Activated T-helper 2 cell treated with anti-CD3 and anti-CD28 coated beads, Interferon-gamma antibody, Interleukin-2, Interleukin-4, amounts not matched to agents 10 μg/mL and 5 μg/mL and 100 μg/mL, durations not matched to agents 14 hours and 24 hours and 36 hours (primary cell): ENCODE measurements at regions not wholly inside any gene's neighbourhood (a gene's known extent, or its start where the extent isn't known, plus 50 kb on each side); places are given as distances from the start of the nearest gene placed in this dataset.
"Not testable (repeated sequence)": the region's sequence is repeated elsewhere in the genome, so short reads cannot be mapped to it uniquely, and the experiment has no call there.

Source experiments
- DNase-seq: peaks from one replicate; pipeline ENCODE4 v3.0.0; 2021; ENCODE audit warnings: low spot score
- H3K27ac Mint-ChIP-seq: one replicate; pipeline ENCODE4 v1.8.0; 2021; ENCODE audit warnings: mixed read lengths
- H3K27me3 Mint-ChIP-seq: one replicate; pipeline ENCODE4 v1.8.0; 2021; ENCODE audit warnings: low read depth, mixed read lengths
- H3K36me3 Mint-ChIP-seq: one replicate; pipeline ENCODE4 v1.8.0; 2021; ENCODE audit warnings: low read depth, mixed read lengths
- H3K4me1 Mint-ChIP-seq: one replicate; pipeline ENCODE4 v1.8.0; 2021; ENCODE audit warnings: low read depth, mixed read lengths
- H3K4me3 Mint-ChIP-seq: one replicate; pipeline ENCODE4 v1.8.0; 2021; ENCODE audit warnings: low read depth, mild to moderate bottlenecking, moderate library complexity, mixed read lengths
- H3K9me3 Mint-ChIP-seq: one replicate; pipeline ENCODE4 v1.8.0; 2021; ENCODE audit warnings: mixed read lengths
- intact Hi-C: fragments of 100-400 bp; cut with micrococcal nuclease; formaldehyde crosslinking; loops from one replicate; pipeline ENCODE4 v1.15.1; 2023

GRCh38 chr5:101393795-101394450, 490.8 kb upstream of the ST8SIA4 start:
- H3K27ac Mint-ChIP-seq = no peak overlapping the region
- intact Hi-C loops = no loop called here
- no peaks in the 10 kb centered on the region for H3K36me3 Mint-ChIP-seq
- H3K27me3 Mint-ChIP-seq = no peaks in the 10 kb centered on the region
- no peak overlapping the region for H3K4me3 Mint-ChIP-seq
- no peak for DNase-seq
- H3K4me1 Mint-ChIP-seq = no peaks in the 10 kb centered on the region
- no peaks in the 10 kb centered on the region for H3K9me3 Mint-ChIP-seq

DNA sequence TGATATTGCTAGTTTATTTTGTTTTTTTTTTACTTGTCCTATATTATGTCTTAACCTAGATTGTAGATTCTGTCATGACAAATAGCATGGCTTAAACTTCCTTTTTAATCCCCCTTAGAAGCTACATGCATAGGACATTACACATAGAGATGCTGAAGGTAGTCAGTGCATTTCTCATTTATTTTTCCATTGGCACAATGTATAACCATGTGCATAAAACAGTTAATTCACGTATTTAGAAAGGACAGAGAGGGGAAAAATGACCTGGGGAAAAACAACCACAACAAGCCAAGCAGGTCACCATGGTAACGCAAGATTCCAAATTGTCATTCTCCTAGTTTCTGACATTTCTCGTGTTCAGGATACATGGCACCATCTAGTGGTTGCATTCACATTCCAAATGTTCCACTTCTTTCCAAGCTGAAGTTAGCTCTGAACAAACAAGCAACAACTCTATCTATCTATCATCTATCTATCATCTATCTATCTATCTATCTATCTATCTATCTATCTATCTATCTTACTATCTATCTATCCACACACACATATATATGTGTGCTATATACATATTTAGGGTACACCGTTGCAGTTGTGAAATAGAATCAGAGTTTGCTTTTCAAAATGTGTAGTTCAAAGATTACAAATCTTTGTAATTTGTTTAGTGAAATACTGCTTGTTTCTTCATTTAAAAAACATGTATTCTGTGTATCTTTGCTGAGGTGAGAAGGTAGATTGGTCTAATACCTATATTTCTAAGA, 487.2 kb upstream of the ST8SIA4 start:
- no peak overlapping the region for H3K4me3 Mint-ChIP-seq
- no peaks in the 10 kb centered on the region for H3K36me3 Mint-ChIP-seq
- intact Hi-C loops = loop anchor here (2.0 kb wide), 1 partner anchor 960 kb away; no protein-coding TSS in a partner anchor
- H3K27ac Mint-ChIP-seq = no peak overlapping the region
- no peaks in the 10 kb centered on the region for H3K9me3 Mint-ChIP-seq
- H3K4me1 Mint-ChIP-seq = no peaks in the 10 kb centered on the region
- DNase-seq = no peak
- no peaks in the 10 kb centered on the region for H3K27me3 Mint-ChIP-seq

- Mint-ChIP-seq H3K4me1 (no peaks in the 10 kb centered on the region), H3K27ac (no peak overlapping the region), H3K36me3 (no peaks in the 10 kb centered on the region), H3K27me3 (no peaks in the 10 kb centered on the region), H3K9me3 (no peaks in the 10 kb centered on the region), H3K4me3 (no peak overlapping the region)
- intact Hi-C loops = no loop called here
- no peak for DNase-seq
Observed at GRCh38 chr5:101385276-101385675, 482.2 kb upstream of the ST8SIA4 start.

GRCh38 chr5:101370181-101370580, 467.1 kb upstream of the ST8SIA4 start:
- no peaks in the 10 kb centered on the region for H3K27me3 Mint-ChIP-seq
- no peak overlapping the region for H3K27ac Mint-ChIP-seq
- no peaks in the 10 kb centered on the region for H3K4me1 Mint-ChIP-seq
- no peaks in the 10 kb centered on the region for H3K9me3 Mint-ChIP-seq
- H3K4me3 Mint-ChIP-seq = no peak overlapping the region
- no peaks in the 10 kb centered on the region for H3K36me3 Mint-ChIP-seq
- DNase-seq = no peak
- intact Hi-C loops = no loop called here

GRCh38 chr5:101364469-101364868, 461.4 kb upstream of the ST8SIA4 start:
- intact Hi-C loops = no loop called here
- no peaks in the 10 kb centered on the region for H3K4me1 Mint-ChIP-seq
- no peak overlapping the region for H3K4me3 Mint-ChIP-seq
- H3K36me3 Mint-ChIP-seq = no peaks in the 10 kb centered on the region
- H3K9me3 Mint-ChIP-seq = no peaks in the 10 kb centered on the region
- H3K27ac Mint-ChIP-seq = no peak overlapping the region
- no peaks in the 10 kb centered on the region for H3K27me3 Mint-ChIP-seq
- DNase-seq = no peak

GRCh38 chr5:101362067-101362466, 459.0 kb upstream of the ST8SIA4 start:
- Mint-ChIP-seq H3K9me3 (no peaks in the 10 kb centered on the region), H3K36me3 (no peaks in the 10 kb centered on the region), H3K27ac (no peak overlapping the region), H3K27me3 (no peaks in the 10 kb centered on the region), H3K4me1 (no peaks in the 10 kb centered on the region), H3K4me3 (no peak overlapping the region)
- intact Hi-C loops = no loop called here
- no peak for DNase-seq

GRCh38 chr5:101346906-101347305, 443.8 kb upstream of the ST8SIA4 start:
- Mint-ChIP-seq H3K9me3 (peaks cover 4% of the 10 kb centered on the region), H3K27me3 (no peaks in the 10 kb centered on the region), H3K27ac (no peak overlapping the region), H3K4me3 (no peak overlapping the region), H3K4me1 (no peaks in the 10 kb centered on the region), H3K36me3 (no peaks in the 10 kb centered on the region)
- intact Hi-C loops = no loop called here
- DNase-seq = no peak

GRCh38 chr5:101346447-101346846, 443.4 kb upstream of the ST8SIA4 start:
- H3K27me3 Mint-ChIP-seq = no peaks in the 10 kb centered on the region
- peaks cover 4% of the 10 kb centered on the region for H3K9me3 Mint-ChIP-seq
- H3K36me3 Mint-ChIP-seq = no peaks in the 10 kb centered on the region
- no peak overlapping the region for H3K4me3 Mint-ChIP-seq
- intact Hi-C loops = no loop called here
- no peaks in the 10 kb centered on the region for H3K4me1 Mint-ChIP-seq
- DNase-seq = no peak
- no peak overlapping the region for H3K27ac Mint-ChIP-seq

DNA sequence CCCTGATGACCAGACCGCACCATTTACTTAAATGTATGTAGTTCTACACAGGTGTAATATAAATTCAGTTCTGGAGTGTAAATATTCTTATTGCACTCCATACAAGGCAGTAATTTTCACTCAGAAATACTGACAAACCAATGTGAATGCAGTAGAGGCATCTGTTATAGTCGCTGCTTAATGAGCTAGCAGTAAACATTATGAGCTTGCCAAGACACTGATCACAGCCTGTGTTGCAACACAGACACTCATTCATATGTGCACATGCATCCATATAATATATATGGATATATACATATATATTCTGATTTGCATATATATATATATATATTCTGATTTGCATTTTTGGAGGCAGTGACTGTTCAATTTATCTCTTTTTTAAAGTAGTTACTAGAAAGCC, 435.1 kb upstream of the ST8SIA4 start:
- intact Hi-C loops = no loop called here
- Mint-ChIP-seq H3K4me1 (no peaks in the 10 kb centered on the region), H3K27ac (no peak overlapping the region), H3K9me3 (no peaks in the 10 kb centered on the region), H3K27me3 (no peaks in the 10 kb centered on the region), H3K36me3 (no peaks in the 10 kb centered on the region), H3K4me3 (no peak overlapping the region)
- DNase-seq = no peak

- DNase-seq = no peak
- Mint-ChIP-seq H3K27me3 (no peaks in the 10 kb centered on the region), H3K4me3 (no peak overlapping the region), H3K4me1 (no peaks in the 10 kb centered on the region), H3K36me3 (no peaks in the 10 kb centered on the region), H3K27ac (no peak overlapping the region), H3K9me3 (no peaks in the 10 kb centered on the region)
- intact Hi-C loops = no loop called here
Observed at GRCh38 chr5:101327816-101328215, 424.7 kb upstream of the ST8SIA4 start.

GRCh38 chr5:101326766-101327165, 423.7 kb upstream of the ST8SIA4 start:
- H3K27me3 Mint-ChIP-seq = no peaks in the 10 kb centered on the region
- H3K27ac Mint-ChIP-seq = no peak overlapping the region
- no peaks in the 10 kb centered on the region for H3K4me1 Mint-ChIP-seq
- intact Hi-C loops = no loop called here
- no peak for DNase-seq
- H3K36me3 Mint-ChIP-seq = no peaks in the 10 kb centered on the region
- H3K4me3 Mint-ChIP-seq = no peak overlapping the region
- H3K9me3 Mint-ChIP-seq = no peaks in the 10 kb centered on the region

- H3K36me3 Mint-ChIP-seq, H3K27me3 Mint-ChIP-seq, H3K4me1 Mint-ChIP-seq, H3K27ac Mint-ChIP-seq, H3K4me3 Mint-ChIP-seq, intact Hi-C loops, H3K9me3 Mint-ChIP-seq, DNase-seq: not testable (repeated sequence)
Observed at GRCh38 chr5:101316401-101316800, 413.3 kb upstream of the ST8SIA4 start.

DNA sequence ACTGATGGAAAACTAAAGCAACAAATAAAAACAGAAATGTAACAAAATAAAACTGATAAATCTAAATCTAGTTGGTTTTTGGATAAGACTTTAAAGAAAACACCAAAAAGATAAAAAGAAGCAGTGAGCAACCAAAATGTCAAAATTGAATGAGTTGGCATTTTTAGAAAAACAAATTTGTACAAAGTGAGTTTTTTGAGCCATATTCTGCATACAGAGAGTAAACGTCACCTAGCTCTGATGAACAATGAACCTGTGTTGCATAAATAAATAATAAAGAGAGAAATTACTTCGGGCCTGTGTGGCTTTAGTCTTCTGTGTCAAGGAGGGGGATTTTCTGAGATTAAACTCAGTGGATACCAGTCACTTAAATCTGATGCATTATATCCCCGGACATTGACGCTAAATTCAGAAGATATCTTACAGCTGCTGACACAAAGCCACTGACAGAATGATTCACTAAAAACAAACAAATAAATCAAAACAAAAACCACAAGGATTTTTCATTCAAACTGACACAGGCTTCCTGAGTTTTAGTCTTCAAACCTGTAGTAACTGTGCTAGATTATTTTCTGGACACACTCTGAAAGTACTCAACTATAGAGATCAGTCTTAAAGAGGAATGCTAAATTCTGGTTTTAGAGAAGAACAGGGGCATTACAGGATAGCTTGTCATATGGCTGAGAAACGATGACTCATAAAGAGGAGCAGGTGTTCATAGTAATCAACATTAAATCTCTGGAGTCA, 403.5 kb upstream of the ST8SIA4 start:
- intact Hi-C loops = no loop called here
- H3K4me1 Mint-ChIP-seq = no peaks in the 10 kb centered on the region
- H3K27ac Mint-ChIP-seq = no peak overlapping the region

More for the DNA sequence above, 403.5 kb upstream of the ST8SIA4 start:
- no peak for DNase-seq
- Mint-ChIP-seq H3K9me3 (no peaks in the 10 kb centered on the region), H3K4me3 (no peak overlapping the region), H3K36me3 (no peaks in the 10 kb centered on the region), H3K27me3 (no peaks in the 10 kb centered on the region)
